ENCODE measurements at regions not wholly inside any gene's neighbourhood (a gene's known extent, or its start where the extent isn't known, plus 50 kb on each side); places are given as distances from the start of the nearest gene placed in this dataset.

GRCh38 chr7:106485919-106486318 lies 175.0 kb downstream of the CCDC71L start:
- no peak for TF ChIP-seq CTCF (IDR thresholded peaks at IDR 0.05 in 2 of 3, conservative IDR thresholded peaks at IDR 0.05 in 1 of 3; ENCODE audit: borderline replicate concordance in 1 of 3, insufficient read depth in 1 of 3, low read depth in 2 of 3, low read length in 2 of 3)
- TF ChIP-seq SP1 (IDR thresholded peaks at IDR 0.05; ENCODE audit: low read depth): no peak
- TF ChIP-seq POLR2A (IDR thresholded peaks at IDR 0.05; ENCODE audit: borderline replicate concordance, extremely low read depth, insufficient read depth, insufficient read length): no peak
- TF ChIP-seq EZH2 (IDR thresholded peaks at IDR 0.05): no peak
- TF ChIP-seq EZH2phosphoT487 (IDR thresholded peaks at IDR 0.05; ENCODE audit: borderline replicate concordance): no peak
- TF ChIP-seq CEBPB (IDR thresholded peaks at IDR 0.05; ENCODE audit: low read depth): no peak
- TF ChIP-seq MAX (IDR thresholded peaks at IDR 0.05): no peak

All from HCT116 (cell line).